Small intestine (tissue), 7 donors: ENCODE measurements at regions not wholly inside any gene's neighbourhood (a gene's known extent, or its start where the extent isn't known, plus 50 kb on each side); places are given as distances from the start of the nearest gene placed in this dataset.

Source experiments
- DNase-seq, 2 donors: peaks; one replicate each; pipeline versions ENCODE4 v3.0.0 to v3.0.0-alpha.2; 2013
- FAIRE-seq: peaks from 2 replicates; lab custom pipeline; 2012; peaks lifted over from hg19 to GRCh38; lab: Jason Lieb, UNC
- H3K27ac ChIP-seq, 3 donors: one replicate each; pipeline ENCODE4 v1.5.1; 2013; ENCODE audit warnings: low read length in 2 of 3, mild to moderate bottlenecking in 2 of 3, control low read depth in 1 of 3, inconsistent platforms in 1 of 3, low read depth in 1 of 3, moderate library complexity in 1 of 3
- H3K27me3 ChIP-seq, 3 donors: one replicate each; pipeline ENCODE4 v1.6.1; 2013; ENCODE audit warnings: low read length in 3 of 3, inconsistent platforms in 1 of 3; ENCODE audit not compliant: control insufficient read depth in 3 of 3, insufficient read depth in 3 of 3
- H3K36me3 ChIP-seq, 3 donors: one replicate each; pipeline ENCODE4 v1.6.1; 2013; ENCODE audit warnings: low read length in 3 of 3, inconsistent platforms in 1 of 3, low read depth in 1 of 3, mild to moderate bottlenecking in 1 of 3, moderate library complexity in 1 of 3; ENCODE audit not compliant: control insufficient read depth in 3 of 3, insufficient read depth in 2 of 3
- H3K4me1 ChIP-seq, 3 donors: one replicate each; pipeline ENCODE4 v1.6.1; 2013; ENCODE audit warnings: low read length in 2 of 3, inconsistent platforms in 1 of 3, low read depth in 1 of 3, mild to moderate bottlenecking in 1 of 3, moderate library complexity in 1 of 3; ENCODE audit not compliant: control insufficient read depth in 3 of 3, insufficient read depth in 2 of 3
- H3K4me3 ChIP-seq, 3 donors: one replicate each; pipeline ENCODE4 v1.5.1; 2013; ENCODE audit warnings: low read length in 3 of 3, control low read depth in 1 of 3, inconsistent platforms in 1 of 3, low read depth in 1 of 3, mild to moderate bottlenecking in 1 of 3, moderate library complexity in 1 of 3
- H3K9me3 ChIP-seq, 2 donors: one replicate each; pipeline ENCODE4 v1.6.1; 2013; ENCODE audit warnings: low read depth in 1 of 2, low read length in 1 of 2; ENCODE audit not compliant: control insufficient read depth in 2 of 2, insufficient read depth in 1 of 2
- WGBS, 3 donors: extraction: QIAGEN DNeasy Blood & Tissue Kit; methylation state at CpG; one replicate each; pipeline ENCODE4 v1.1.7; 2013; 5-methylcytosine and 5-hydroxymethylcytosine counted together
- donor health status: healthy with polysubstance abuse.
- donor health status: control.
- donor health status: control.
- donor health status: Bipolar disorder and iron deficiency.
- donor health status: healthy.

GRCh38 chr20:22008456-22008855 is 303.0 kb downstream of the PAX1 start:
- 69 to 76% (median 75%) methylated on average over 3 of the region's 3 CpGs for WGBS, 3 donors
- Histone ChIP-seq H3K27me3 (no peaks in the 10 kb centered on the region), H3K36me3 (no peaks in the 10 kb centered on the region), H3K27ac (no peak overlapping the region), H3K9me3 (no peaks in the 10 kb centered on the region), H3K4me3 (no peak overlapping the region), H3K4me1 (no peaks in the 10 kb centered on the region)
- FAIRE-seq (no peak), DNase-seq (no peak)

GRCh38 chr20:22006306-22006705 is 300.8 kb downstream of the PAX1 start:
- Histone ChIP-seq H3K4me1 (no peaks in the 10 kb centered on the region), H3K27me3 (no peaks in the 10 kb centered on the region), H3K4me3 (no peak overlapping the region), H3K36me3 (no peaks in the 10 kb centered on the region), H3K9me3 (no peaks in the 10 kb centered on the region), H3K27ac (no peak overlapping the region)
- DNase-seq (no peak), FAIRE-seq (no peak)

- no peaks in the 10 kb centered on the region for H3K9me3 ChIP-seq
- H3K36me3 ChIP-seq, result no peaks in the 10 kb centered on the region
- WGBS, 3 donors, result 48 to 51% (median 48%) methylated on average over 2 of the region's 2 CpGs
- H3K27ac ChIP-seq, result no peak overlapping the region
- no peak for DNase-seq
- FAIRE-seq, result no peak
- H3K4me3 ChIP-seq, result no peak overlapping the region
- H3K27me3 ChIP-seq, result no peaks in the 10 kb centered on the region
- no peaks in the 10 kb centered on the region for H3K4me1 ChIP-seq
Observed at GRCh38 chr20:22005535-22005934, 300.1 kb downstream of the PAX1 start.

GRCh38 chr20:22004946-22005345 is 299.5 kb downstream of the PAX1 start:
- no peaks in the 10 kb centered on the region for H3K36me3 ChIP-seq
- no peak overlapping the region for H3K4me3 ChIP-seq
- WGBS, 3 donors, result 30 to 60% (median 45%) methylated on average over 2 of the region's 2 CpGs
- no peaks in the 10 kb centered on the region for H3K9me3 ChIP-seq
- no peaks in the 10 kb centered on the region for H3K27me3 ChIP-seq
- DNase-seq, result no peak
- no peak for FAIRE-seq
- no peaks in the 10 kb centered on the region for H3K4me1 ChIP-seq
- no peak overlapping the region for H3K27ac ChIP-seq

GRCh38 chr20:22003680-22004079 is 298.2 kb downstream of the PAX1 start:
- H3K27me3 ChIP-seq, result no peaks in the 10 kb centered on the region
- no peak overlapping the region for H3K4me3 ChIP-seq
- H3K36me3 ChIP-seq, result no peaks in the 10 kb centered on the region
- H3K4me1 ChIP-seq, result no peaks in the 10 kb centered on the region
- DNase-seq (no peak), FAIRE-seq (no peak)
- H3K27ac ChIP-seq, result no peak overlapping the region
- no peaks in the 10 kb centered on the region for H3K9me3 ChIP-seq

- Histone ChIP-seq H3K4me1 (no peaks in the 10 kb centered on the region), H3K4me3 (no peak overlapping the region), H3K36me3 (no peaks in the 10 kb centered on the region), H3K27me3 (no peaks in the 10 kb centered on the region), H3K27ac (no peak overlapping the region), H3K9me3 (no peaks in the 10 kb centered on the region)
- no peak for FAIRE-seq
- no peak for DNase-seq
- 16 to 46% (median 38%) methylated on average over 1 of the region's 1 CpG for WGBS, 3 donors
Observed at GRCh38 chr20:22001886-22002285, 296.4 kb downstream of the PAX1 start.

- 77 to 82% (median 78%) methylated on average over 2 of the region's 2 CpGs for WGBS, 3 donors
- Histone ChIP-seq H3K9me3 (peaks cover 0 to 2% of the 10 kb centered on the region in 2 donors), H3K27ac (no peak overlapping the region), H3K4me1 (no peaks in the 10 kb centered on the region), H3K4me3 (no peak overlapping the region), H3K36me3 (no peaks in the 10 kb centered on the region), H3K27me3 (no peaks in the 10 kb centered on the region)
- FAIRE-seq (no peak), DNase-seq (no peak)
Observed at GRCh38 chr20:21995461-21995860, 290.0 kb downstream of the PAX1 start.

- H3K36me3 ChIP-seq, result no peaks in the 10 kb centered on the region
- no peak for DNase-seq
- no peak for FAIRE-seq
- peaks cover 0 to 2% of the 10 kb centered on the region in 2 donors for H3K9me3 ChIP-seq
- no peaks in the 10 kb centered on the region for H3K4me1 ChIP-seq
- 38 to 48% (median 44%) methylated on average over 2 of the region's 2 CpGs for WGBS, 3 donors
- no peak overlapping the region for H3K27ac ChIP-seq
- H3K27me3 ChIP-seq, result no peaks in the 10 kb centered on the region
- H3K4me3 ChIP-seq, result no peak overlapping the region
Observed at GRCh38 chr20:21994203-21994602, 288.7 kb downstream of the PAX1 start.

GRCh38 chr20:21982559-21982958 is 277.1 kb downstream of the PAX1 start:
- 70 to 87% (median 75%) methylated on average over 3 of the region's 3 CpGs for WGBS, 3 donors
- Histone ChIP-seq H3K4me1 (no peaks in the 10 kb centered on the region), H3K27ac (no peak overlapping the region), H3K9me3 (no peaks in the 10 kb centered on the region), H3K4me3 (no peak overlapping the region), H3K27me3 (no peaks in the 10 kb centered on the region), H3K36me3 (no peaks in the 10 kb centered on the region)
- no peak for FAIRE-seq
- DNase-seq, result no peak
